Breast epithelium (tissue), 3 donors: ENCODE measurements at regions not wholly inside any gene's neighbourhood (a gene's known extent, or its start where the extent isn't known, plus 50 kb on each side); places are given as distances from the start of the nearest gene placed in this dataset.

ENCODE experiments used
- CTCF ChIP-seq, 3 donors: fragments of 450-650 bp; IDR thresholded peaks; one replicate each; pipeline ENCODE4 v1.5.1; 2016 to 2017; ENCODE audit warnings: antibody characterized with exemption in 3 of 3, mild to moderate bottlenecking in 3 of 3, moderate library complexity in 3 of 3
- POLR2A ChIP-seq: fragments of 450-650 bp; IDR thresholded peaks from one replicate; pipeline ENCODE4 v1.6.1; 2016; ENCODE audit warnings: antibody characterized with exemption, mild to moderate bottlenecking, moderate library complexity
- POLR2AphosphoS5 ChIP-seq, 3 donors: sonication (generic); formaldehyde crosslinking; IDR thresholded peaks; one replicate each; pipeline ENCODE4 v1.6.1; 2017; ENCODE audit warnings: antibody characterized with exemption in 3 of 3

GRCh38 chr3:35383216-35383615 is 256.1 kb upstream of the ARPP21 start:
- no peak for TF ChIP-seq POLR2AphosphoS5 (IDR thresholded peaks at IDR 0.05)
- no peak for TF ChIP-seq POLR2A
- TF ChIP-seq CTCF (IDR thresholded peaks at IDR 0.05), result no peak
